HG02981 (cell line): ENCODE measurements at regions not wholly inside any gene's neighbourhood (a gene's known extent, or its start where the extent isn't known, plus 50 kb on each side); places are given as distances from the start of the nearest gene placed in this dataset.

Experiments
- ATAC-seq: cut with Tn5 transposase; IDR thresholded peaks from one replicate; pipeline ENCODE4 v1.9.1; 2021; ENCODE audit warnings: mild to moderate bottlenecking, moderate library complexity; ENCODE audit not compliant: unreplicated experiment

- ATAC-seq, result no peak
Measured at GRCh38 chr4:65868096-65868824, 198.0 kb upstream of the EPHA5 start.

GRCh38 chr4:65865489-65865888 is 195.2 kb upstream of the EPHA5 start:
- ATAC-seq, result no peak

DNA sequence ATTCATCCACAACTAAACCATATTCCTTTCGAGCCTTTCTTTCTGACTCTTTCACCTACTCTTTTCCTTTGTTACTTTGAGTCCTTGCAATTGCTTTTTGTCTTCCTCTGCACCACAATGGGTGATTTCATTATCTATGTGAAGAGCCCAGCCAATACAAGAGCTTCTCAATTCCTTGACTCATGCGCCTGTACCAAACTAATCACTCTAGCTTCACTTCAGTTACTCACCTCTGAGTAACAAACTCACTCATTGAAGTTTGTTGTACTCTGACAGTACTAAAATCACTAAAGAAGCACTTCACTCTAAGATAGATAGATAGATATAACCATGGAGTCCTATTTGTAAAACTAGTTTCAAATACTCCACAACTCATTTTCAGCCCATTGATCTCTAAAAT is 191.7 kb upstream of the EPHA5 start:
- ATAC-seq, result no peak

DNA sequence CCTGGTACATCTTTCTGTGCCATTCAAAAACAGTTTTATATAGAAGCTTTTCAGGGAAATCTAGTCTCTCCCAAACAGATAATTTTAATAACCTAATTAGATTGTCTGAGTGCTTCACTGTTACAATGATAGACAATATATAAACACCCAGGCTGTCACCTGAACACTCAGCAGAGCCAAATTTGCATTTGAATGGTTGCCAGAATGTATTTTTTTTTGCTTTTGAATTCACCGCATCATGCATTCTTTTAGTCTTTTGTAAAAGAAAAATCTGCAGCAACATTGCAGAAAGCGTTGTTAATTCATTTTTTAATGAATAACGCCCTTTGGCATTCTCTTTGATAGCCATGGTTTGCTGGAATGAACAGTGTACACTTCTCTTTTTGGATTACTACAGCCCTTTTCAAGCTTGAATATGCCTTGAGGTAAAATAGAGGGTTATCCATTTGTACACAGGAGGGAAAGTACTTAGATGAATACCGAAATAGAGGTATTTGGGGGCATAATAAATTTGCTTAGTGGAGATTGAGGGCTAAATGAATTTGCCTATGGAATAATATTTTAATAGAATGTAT is 175.0 kb upstream of the EPHA5 start:
- ATAC-seq, result no peak

DNA sequence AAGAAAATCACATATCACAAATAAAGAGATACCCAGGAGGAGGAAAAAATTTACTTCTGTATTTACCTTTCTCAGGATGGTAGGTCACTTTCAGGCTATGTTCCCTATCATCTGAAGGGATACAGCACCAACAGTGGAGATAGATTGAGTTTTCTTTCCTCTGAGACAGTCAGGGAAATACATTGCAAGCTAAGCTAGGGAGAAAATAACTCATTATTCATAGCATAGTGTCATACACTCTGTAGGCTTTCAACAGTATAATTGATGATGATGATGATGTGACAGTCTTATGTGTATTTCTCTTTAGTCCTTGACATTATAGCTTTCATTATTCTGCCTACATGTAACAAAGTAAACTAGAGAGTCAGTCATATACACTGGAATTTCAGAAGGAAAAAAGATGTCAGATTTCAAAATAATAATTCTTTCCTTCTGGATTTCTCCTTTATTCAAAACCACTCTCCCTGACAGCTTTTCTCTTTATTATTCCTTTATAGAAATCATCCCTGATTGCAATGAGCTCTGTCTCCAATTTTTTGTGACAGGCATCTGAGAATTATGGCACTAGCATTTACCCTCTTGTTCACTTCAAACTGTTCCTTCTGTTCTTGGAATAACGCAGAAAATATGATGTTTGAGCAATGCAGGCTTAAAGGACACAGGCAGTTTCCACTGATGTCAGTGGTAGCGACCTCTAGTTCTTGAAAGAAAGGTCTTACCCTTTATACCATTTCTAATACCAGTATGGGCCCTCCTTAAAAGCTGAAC is 169.1 kb upstream of the EPHA5 start:
- ATAC-seq, result no peak

- no peak for ATAC-seq
Measured at GRCh38 chr4:65834707-65835106, 164.4 kb upstream of the EPHA5 start.

- no peak for ATAC-seq
Measured at GRCh38 chr4:65831828-65832227, 161.5 kb upstream of the EPHA5 start.

GRCh38 chr4:65825116-65825753 is 154.9 kb upstream of the EPHA5 start:
- no peak for ATAC-seq

GRCh38 chr4:65819192-65819591 is 148.9 kb upstream of the EPHA5 start:
- no peak for ATAC-seq

GRCh38 chr4:65805936-65806335 is 135.6 kb upstream of the EPHA5 start:
- ATAC-seq, result no peak

DNA sequence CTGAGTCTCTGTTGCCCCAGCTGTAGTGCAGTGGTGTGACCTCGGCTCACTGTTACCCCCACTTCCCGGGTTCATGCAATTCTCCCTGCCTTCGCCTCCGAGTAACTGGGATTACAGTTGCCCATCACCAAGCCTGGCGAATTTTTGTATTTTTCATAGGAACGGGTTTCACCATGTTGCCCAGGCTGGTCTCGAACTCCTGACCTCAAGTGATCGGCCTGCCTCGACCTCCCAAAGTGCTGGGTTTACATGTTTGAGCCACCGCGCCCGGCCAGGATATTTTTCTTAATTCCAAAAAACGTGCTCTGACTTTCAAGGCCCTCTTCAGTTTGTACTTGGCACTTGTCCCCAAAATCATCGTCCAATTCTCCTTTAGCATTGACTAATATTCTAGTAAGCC is 129.2 kb upstream of the EPHA5 start:
- no peak for ATAC-seq

DNA sequence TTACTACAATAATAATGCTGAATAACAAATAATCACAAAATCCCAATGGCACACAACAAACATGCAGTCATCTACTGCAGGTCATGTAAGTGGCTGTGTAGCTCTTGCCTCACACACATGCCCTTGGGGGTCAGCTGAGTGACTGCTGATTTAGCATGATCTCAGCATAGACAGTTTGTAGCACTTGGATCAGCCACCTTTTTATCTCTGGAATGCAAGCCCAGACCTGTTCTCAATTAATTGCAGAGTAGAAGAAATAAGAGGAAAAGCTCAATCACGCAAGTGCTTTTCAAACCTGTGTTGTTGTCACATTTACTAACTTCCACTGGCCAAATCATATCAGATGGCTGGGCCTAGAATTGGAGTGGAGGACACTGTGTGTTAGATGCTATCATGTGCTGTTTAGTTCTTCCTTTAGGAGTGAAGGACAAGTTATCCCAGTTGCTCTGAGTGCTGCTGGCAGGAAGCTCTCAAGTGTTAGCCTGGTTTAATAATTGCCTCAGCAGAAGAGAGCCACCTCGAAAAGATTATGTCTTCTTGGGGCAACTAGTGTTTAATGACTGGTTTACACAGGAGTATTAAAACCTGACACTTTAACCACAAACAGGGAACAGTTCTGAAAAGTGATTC is 128.3 kb upstream of the EPHA5 start:
- ATAC-seq, result no peak

- no peak for ATAC-seq
Measured at GRCh38 chr4:65791812-65792308, 121.6 kb upstream of the EPHA5 start.

GRCh38 chr4:65791111-65791811 is 121.0 kb upstream of the EPHA5 start:
- no peak for ATAC-seq

DNA sequence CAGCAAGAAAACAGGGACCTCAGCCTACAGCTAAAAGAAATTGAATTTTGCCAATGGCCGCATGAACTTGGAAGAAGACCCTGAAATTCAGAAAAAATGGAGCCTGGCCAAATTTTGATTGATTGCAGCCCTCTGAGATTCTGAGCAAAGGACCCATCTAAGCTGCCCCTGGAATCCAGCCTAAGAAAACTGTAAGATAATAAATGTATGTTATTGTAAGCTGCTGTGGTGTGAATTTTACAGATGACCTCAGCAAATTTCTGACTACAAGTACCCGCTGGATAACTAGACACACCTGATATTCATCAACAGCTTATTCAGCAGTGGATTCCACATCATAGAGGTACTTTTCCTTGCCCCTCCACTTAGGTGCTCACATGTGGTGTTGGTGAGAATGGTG is 119.5 kb upstream of the EPHA5 start:
- no peak for ATAC-seq

DNA sequence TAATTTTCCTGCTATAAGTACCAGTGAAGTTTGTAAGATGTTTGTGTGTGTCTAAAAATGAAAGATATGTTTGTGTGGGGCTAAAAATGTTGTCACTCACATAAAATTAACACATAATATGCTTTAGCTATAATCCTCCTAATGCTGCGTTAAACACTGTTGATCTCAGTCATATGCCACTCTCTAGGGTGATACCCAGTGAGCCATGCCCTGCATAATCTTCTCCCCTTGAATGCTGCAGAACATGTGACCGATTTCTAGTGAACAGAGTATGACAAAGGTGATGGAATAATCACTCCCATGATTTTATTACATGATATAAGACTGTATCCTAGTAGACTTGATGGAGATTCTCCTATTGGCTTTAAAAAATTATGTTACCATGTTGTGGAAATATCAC is 119.1 kb upstream of the EPHA5 start:
- no peak for ATAC-seq

DNA sequence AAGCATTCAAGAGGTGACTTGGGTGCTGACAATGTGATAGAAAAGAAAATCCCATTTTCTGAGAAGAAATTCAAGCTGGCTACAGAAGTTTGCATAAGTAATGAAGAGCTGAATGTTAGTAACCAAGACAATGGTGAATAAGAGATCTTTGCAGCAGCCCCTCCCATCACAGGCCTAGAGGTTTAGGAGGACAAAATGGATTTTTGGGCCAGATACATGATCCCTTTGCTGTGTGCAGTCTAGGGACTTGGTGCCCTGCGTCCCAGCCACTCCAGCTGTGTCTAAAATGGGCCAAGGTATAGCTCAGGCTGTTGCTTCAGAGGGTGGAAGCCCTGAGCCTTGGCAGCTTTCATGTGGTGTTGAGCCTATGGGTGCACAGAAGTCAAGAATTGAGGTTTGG is 107.0 kb upstream of the EPHA5 start:
- no peak for ATAC-seq

GRCh38 chr4:65773636-65774035 is 103.3 kb upstream of the EPHA5 start:
- ATAC-seq, result no peak

DNA sequence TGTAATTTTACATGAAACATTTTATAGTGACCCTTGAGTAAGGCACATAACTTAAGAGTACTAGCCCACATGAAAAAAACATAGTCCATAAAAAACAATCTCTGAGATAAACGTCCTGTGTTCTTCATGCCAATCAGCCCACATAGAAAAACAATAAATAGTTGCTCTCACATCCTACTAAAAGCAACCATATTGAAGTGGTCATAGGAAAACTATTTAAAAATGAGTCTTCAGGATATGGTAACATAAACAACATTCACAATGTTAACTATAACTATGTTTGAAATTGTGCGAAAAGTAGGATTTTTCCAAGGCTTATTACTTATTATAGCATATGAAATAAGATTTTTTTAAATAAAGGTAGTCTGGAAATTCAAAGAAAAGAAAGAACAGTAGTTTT is 77.1 kb upstream of the EPHA5 start:
- ATAC-seq, result no peak

GRCh38 chr4:65738134-65738533 is 67.8 kb upstream of the EPHA5 start:
- no peak for ATAC-seq
